ENCODE measurements at regions not wholly inside any gene's neighbourhood (a gene's known extent, or its start where the extent isn't known, plus 50 kb on each side); places are given as distances from the start of the nearest gene placed in this dataset.
"Not testable (repeated sequence)": the region's sequence is repeated elsewhere in the genome, so short reads cannot be mapped to it uniquely, and the experiment has no call there.

GRCh38 chr15:31696509-31696908 lies 333.8 kb upstream of the CHRNA7 start:
- not testable (repeated sequence) for H3K27me3 ChIP-seq (ENCODE audit: control insufficient read depth, insufficient read depth, low read length, poor library complexity, severe bottlenecking); H3K9me3 ChIP-seq (ENCODE audit: control insufficient read depth, low read length); H3K36me3 ChIP-seq (ENCODE audit: control insufficient read depth, insufficient read depth, low read length); H3K4me3 ChIP-seq (ENCODE audit: insufficient read depth, low read depth, low read length); H3K4me1 ChIP-seq (ENCODE audit: control insufficient read depth, insufficient read depth, low read length); H3K27ac ChIP-seq (ENCODE audit: insufficient read depth, low read depth, low read length, poor library complexity, severe bottlenecking)
- 88 to 91% methylated on average over 1 to 3 of the region's 5 CpGs for WGBS, 2 experiments

- not testable (repeated sequence) for H3K36me3 ChIP-seq (ENCODE audit: control insufficient read depth, insufficient read depth, low read length); H3K4me3 ChIP-seq (ENCODE audit: insufficient read depth, low read depth, low read length); H3K27ac ChIP-seq (ENCODE audit: insufficient read depth, low read depth, low read length, poor library complexity, severe bottlenecking); H3K4me1 ChIP-seq (ENCODE audit: control insufficient read depth, insufficient read depth, low read length); H3K27me3 ChIP-seq (ENCODE audit: control insufficient read depth, insufficient read depth, low read length, poor library complexity, severe bottlenecking); H3K9me3 ChIP-seq (ENCODE audit: control insufficient read depth, low read length)
- 78 to 87% methylated on average over 1 of the region's 7 CpGs for WGBS, 2 experiments
Observed at GRCh38 chr15:31705076-31705678, 325.1 kb upstream of the CHRNA7 start.

- not testable (repeated sequence) for H3K36me3 ChIP-seq (ENCODE audit: control insufficient read depth, insufficient read depth, low read length); H3K4me1 ChIP-seq (ENCODE audit: control insufficient read depth, insufficient read depth, low read length); H3K27ac ChIP-seq (ENCODE audit: insufficient read depth, low read depth, low read length, poor library complexity, severe bottlenecking); H3K9me3 ChIP-seq (ENCODE audit: control insufficient read depth, low read length); H3K4me3 ChIP-seq (ENCODE audit: insufficient read depth, low read depth, low read length); H3K27me3 ChIP-seq (ENCODE audit: control insufficient read depth, insufficient read depth, low read length, poor library complexity, severe bottlenecking)
- WGBS, 2 experiments = 90% methylated on average over 2 of the region's 8 CpGs
Observed at GRCh38 chr15:31707944-31708702, 322.2 kb upstream of the CHRNA7 start.

DNA sequence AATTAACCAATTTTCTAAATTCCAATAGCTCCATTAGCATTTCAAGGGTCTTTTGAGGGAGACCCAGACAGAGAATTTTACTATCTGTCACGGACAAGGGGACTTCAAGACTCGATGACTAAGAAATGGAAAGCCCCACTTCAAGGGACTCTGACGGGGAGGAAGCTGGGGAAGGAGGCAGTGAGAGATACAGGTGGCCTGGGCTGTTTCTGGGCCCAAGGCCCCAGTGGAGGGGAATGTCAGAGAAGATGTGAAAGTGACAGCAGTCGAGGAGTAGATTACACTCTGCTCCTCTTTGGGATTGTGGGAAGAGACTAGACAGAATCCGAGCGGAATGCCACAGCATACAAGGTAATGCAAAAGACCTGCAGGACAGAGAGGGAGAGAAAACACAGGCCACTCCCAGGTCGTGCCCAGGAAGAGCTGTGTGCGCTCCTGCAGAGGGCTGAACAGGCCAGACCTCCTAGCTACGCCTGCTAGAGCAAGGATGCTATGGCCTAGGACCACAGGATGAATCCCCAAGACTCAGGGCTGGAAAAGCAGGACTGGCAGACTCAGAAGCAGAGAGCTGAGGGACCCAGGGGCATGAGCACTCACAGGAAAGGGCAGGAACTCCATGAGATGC lies 321.5 kb upstream of the CHRNA7 start:
- H3K36me3 ChIP-seq (ENCODE audit: control insufficient read depth, insufficient read depth, low read length); H3K9me3 ChIP-seq (ENCODE audit: control insufficient read depth, low read length); H3K27me3 ChIP-seq (ENCODE audit: control insufficient read depth, insufficient read depth, low read length, poor library complexity, severe bottlenecking); H3K27ac ChIP-seq (ENCODE audit: insufficient read depth, low read depth, low read length, poor library complexity, severe bottlenecking); H3K4me3 ChIP-seq (ENCODE audit: insufficient read depth, low read depth, low read length); H3K4me1 ChIP-seq (ENCODE audit: control insufficient read depth, insufficient read depth, low read length): not testable (repeated sequence)
- WGBS, 2 experiments = 74% methylated on average over 4 to 6 of the region's 9 CpGs

DNA sequence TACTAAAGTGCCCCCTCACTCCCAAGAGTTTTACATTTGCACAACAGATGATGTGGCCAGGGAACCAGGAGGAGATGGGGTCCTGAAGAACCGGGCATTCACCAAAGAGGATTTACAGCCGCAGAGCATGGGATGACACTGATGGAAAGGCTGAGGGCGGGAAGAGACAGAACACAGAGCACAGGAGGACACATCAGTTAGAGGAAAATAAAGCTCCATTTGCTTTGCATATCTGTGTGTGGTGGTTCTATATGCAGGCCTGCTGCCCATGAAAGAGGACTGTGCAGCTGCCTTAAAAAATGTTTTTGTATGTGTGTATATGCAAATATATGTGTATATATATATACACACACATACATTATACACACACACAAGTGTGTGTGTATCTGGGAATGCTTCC lies 320.8 kb upstream of the CHRNA7 start:
- H3K4me3 ChIP-seq (ENCODE audit: insufficient read depth, low read depth, low read length); H3K9me3 ChIP-seq (ENCODE audit: control insufficient read depth, low read length); H3K36me3 ChIP-seq (ENCODE audit: control insufficient read depth, insufficient read depth, low read length); H3K27ac ChIP-seq (ENCODE audit: insufficient read depth, low read depth, low read length, poor library complexity, severe bottlenecking); H3K4me1 ChIP-seq (ENCODE audit: control insufficient read depth, insufficient read depth, low read length); H3K27me3 ChIP-seq (ENCODE audit: control insufficient read depth, insufficient read depth, low read length, poor library complexity, severe bottlenecking): not testable (repeated sequence)
- WGBS, 2 experiments = no CpG with 5 or more reads among the region's 3 CpGs

- not testable (repeated sequence) for H3K4me1 ChIP-seq (ENCODE audit: control insufficient read depth, insufficient read depth, low read length); H3K36me3 ChIP-seq (ENCODE audit: control insufficient read depth, insufficient read depth, low read length); H3K27ac ChIP-seq (ENCODE audit: insufficient read depth, low read depth, low read length, poor library complexity, severe bottlenecking); H3K9me3 ChIP-seq (ENCODE audit: control insufficient read depth, low read length); H3K4me3 ChIP-seq (ENCODE audit: insufficient read depth, low read depth, low read length); H3K27me3 ChIP-seq (ENCODE audit: control insufficient read depth, insufficient read depth, low read length, poor library complexity, severe bottlenecking)
- 90 to 98% methylated on average over 2 to 3 of the region's 4 CpGs for WGBS, 2 experiments
Observed at GRCh38 chr15:31710806-31711205, 319.5 kb upstream of the CHRNA7 start.

DNA sequence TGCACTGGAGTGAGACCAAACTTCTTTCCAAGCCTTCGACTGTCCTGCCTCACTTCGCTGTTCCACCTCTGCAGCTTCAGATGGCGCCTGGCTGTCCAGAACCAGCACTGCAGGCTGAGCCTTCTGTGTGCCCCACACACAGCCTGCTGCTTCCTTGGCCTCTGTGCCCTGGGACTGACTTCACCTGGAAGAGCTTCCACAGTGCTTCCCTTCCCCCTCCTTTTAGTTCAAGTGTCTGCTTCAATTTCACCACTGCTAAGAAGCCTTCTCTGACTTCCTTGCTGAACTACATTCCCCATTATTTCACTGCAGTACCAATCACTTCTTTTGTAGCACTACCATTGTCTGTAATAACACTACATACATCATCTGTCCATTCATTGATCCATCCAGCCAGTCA lies 315.1 kb upstream of the CHRNA7 start:
- not testable (repeated sequence) for H3K27me3 ChIP-seq (ENCODE audit: control insufficient read depth, insufficient read depth, low read length, poor library complexity, severe bottlenecking); H3K9me3 ChIP-seq (ENCODE audit: control insufficient read depth, low read length); H3K4me3 ChIP-seq (ENCODE audit: insufficient read depth, low read depth, low read length); H3K36me3 ChIP-seq (ENCODE audit: control insufficient read depth, insufficient read depth, low read length); H3K27ac ChIP-seq (ENCODE audit: insufficient read depth, low read depth, low read length, poor library complexity, severe bottlenecking); H3K4me1 ChIP-seq (ENCODE audit: control insufficient read depth, insufficient read depth, low read length)
- WGBS, 2 experiments = no CpG with 5 or more reads among the region's 3 CpGs

DNA sequence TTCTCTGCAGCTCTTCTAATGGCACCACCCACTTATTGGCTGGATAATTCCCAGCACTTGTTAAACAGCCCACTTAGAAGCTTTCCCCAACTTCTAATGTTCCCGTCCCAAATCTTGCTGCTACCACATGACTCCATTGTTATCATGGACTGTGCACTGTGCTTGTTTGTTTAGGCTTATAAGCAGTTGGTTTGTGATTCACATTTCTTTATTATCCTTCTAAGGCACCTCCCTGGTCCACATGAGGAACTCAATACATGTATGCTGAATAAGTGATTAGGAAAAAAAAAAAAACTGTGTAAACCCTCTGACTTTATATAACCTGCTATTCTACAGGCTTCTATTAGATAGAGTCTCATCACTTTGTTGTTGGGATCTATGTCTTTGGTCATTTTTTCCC lies 311.7 kb upstream of the CHRNA7 start:
- not testable (repeated sequence) for H3K4me1 ChIP-seq (ENCODE audit: control insufficient read depth, insufficient read depth, low read length); H3K9me3 ChIP-seq (ENCODE audit: control insufficient read depth, low read length); H3K27ac ChIP-seq (ENCODE audit: insufficient read depth, low read depth, low read length, poor library complexity, severe bottlenecking); H3K27me3 ChIP-seq (ENCODE audit: control insufficient read depth, insufficient read depth, low read length, poor library complexity, severe bottlenecking); H3K4me3 ChIP-seq (ENCODE audit: insufficient read depth, low read depth, low read length); H3K36me3 ChIP-seq (ENCODE audit: control insufficient read depth, insufficient read depth, low read length)
- 67 to 83% methylated on average over 1 of the region's 1 CpG for WGBS, 2 experiments

DNA sequence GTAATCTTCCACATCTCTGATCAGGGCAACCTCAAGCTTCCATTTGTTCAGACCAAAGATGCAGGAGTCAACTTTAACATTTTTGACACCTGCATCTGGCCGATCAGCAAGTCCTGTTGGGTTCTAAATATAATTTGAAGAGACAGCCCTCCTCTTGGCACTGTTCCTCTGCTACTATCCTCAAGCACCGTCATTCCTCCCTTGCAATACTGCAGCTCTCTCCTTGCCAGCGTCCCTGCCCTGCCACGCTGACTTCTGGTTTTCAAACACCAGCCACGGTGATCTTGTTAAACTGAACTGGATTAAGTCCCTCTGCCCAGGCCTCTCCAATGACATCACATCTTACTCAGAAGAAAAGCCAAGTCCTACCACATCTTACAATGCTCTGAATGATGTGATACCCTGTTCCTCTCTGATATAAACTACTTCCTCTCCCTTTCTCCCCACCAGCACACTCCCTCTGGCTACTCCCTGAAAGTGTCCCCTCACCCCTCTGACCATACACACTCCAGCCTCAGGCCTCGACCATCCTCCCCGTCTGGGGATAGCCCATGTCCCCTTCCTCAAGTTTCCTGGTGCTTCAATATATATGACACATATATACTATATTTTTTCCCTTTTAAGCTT lies 310.8 kb upstream of the CHRNA7 start:
- 79 to 81% methylated on average over 4 to 7 of the region's 7 CpGs for WGBS, 2 experiments
- H3K4me3 ChIP-seq (ENCODE audit: insufficient read depth, low read depth, low read length); H3K27me3 ChIP-seq (ENCODE audit: control insufficient read depth, insufficient read depth, low read length, poor library complexity, severe bottlenecking); H3K36me3 ChIP-seq (ENCODE audit: control insufficient read depth, insufficient read depth, low read length); H3K4me1 ChIP-seq (ENCODE audit: control insufficient read depth, insufficient read depth, low read length); H3K27ac ChIP-seq (ENCODE audit: insufficient read depth, low read depth, low read length, poor library complexity, severe bottlenecking); H3K9me3 ChIP-seq (ENCODE audit: control insufficient read depth, low read length): not testable (repeated sequence)

DNA sequence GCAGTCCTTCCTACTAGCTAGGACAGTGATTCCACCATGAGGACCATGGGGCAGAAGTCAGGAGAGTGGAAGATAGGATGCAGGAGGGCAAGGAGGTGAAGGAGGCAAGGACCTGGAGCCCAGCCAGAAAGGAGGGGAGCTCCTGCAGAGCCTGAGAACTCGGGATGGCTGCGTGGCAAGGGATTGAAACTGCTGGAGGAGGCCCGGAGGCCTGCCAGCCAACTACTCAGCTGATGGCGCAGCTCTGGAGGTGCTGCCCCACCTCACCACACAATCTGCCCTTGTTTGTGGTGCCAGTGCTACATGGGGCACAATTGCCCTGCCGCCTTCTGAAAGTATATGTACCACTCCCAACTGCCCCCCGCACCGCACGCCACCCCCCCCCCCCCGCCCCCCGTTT lies 307.3 kb upstream of the CHRNA7 start:
- not testable (repeated sequence) for H3K4me3 ChIP-seq (ENCODE audit: insufficient read depth, low read depth, low read length); H3K36me3 ChIP-seq (ENCODE audit: control insufficient read depth, insufficient read depth, low read length); H3K4me1 ChIP-seq (ENCODE audit: control insufficient read depth, insufficient read depth, low read length); H3K9me3 ChIP-seq (ENCODE audit: control insufficient read depth, low read length); H3K27ac ChIP-seq (ENCODE audit: insufficient read depth, low read depth, low read length, poor library complexity, severe bottlenecking); H3K27me3 ChIP-seq (ENCODE audit: control insufficient read depth, insufficient read depth, low read length, poor library complexity, severe bottlenecking)
- WGBS, 2 experiments = 93 to 95% methylated on average over 6 to 8 of the region's 10 CpGs
